T-helper 17 cell (primary cell): ENCODE measurements at regions not wholly inside any gene's neighbourhood (a gene's known extent, or its start where the extent isn't known, plus 50 kb on each side); places are given as distances from the start of the nearest gene placed in this dataset.

ENCODE experiments used
- ATAC-seq: fragments of 150-1000 bp; cut with Tn5 transposase; 2 replicates; pipeline ENCODE4 v1.10.0; 2021; ENCODE audit warnings: mild to moderate bottlenecking, moderate library complexity
- DNase-seq, 3 donors: peaks; one replicate each; pipeline versions ENCODE4 v3.0.0 to v3.0.0-alpha.2; 2020 to 2021
- H3K9me3 ChIP-seq: one replicate; pipeline ENCODE4 v1.7.0; 2013; ENCODE audit warnings: low read length, mild to moderate bottlenecking; ENCODE audit not compliant: control insufficient read depth, poor library complexity, severe bottlenecking
- H3K27ac Mint-ChIP-seq: one replicate; pipeline ENCODE4 v1.8.0; 2022; ENCODE audit warnings: mild to moderate bottlenecking, moderate library complexity, mixed read lengths
- H3K27me3 Mint-ChIP-seq: one replicate; pipeline ENCODE4 v1.8.0; 2022; ENCODE audit warnings: mixed read lengths
- H3K36me3 Mint-ChIP-seq: one replicate; pipeline ENCODE4 v1.8.0; 2022; ENCODE audit warnings: low read depth, mixed read lengths
- H3K4me1 Mint-ChIP-seq: one replicate; pipeline ENCODE4 v1.8.0; 2022; ENCODE audit warnings: mild to moderate bottlenecking, mixed read lengths
- H3K4me3 Mint-ChIP-seq: one replicate; pipeline ENCODE4 v1.8.0; 2022; ENCODE audit warnings: mild to moderate bottlenecking, moderate library complexity, mixed read lengths

GRCh38 chr1:208562151-208562960 is 318.2 kb upstream of the PLXNA2 start:
- no peaks in the 10 kb centered on the region for H3K9me3 ChIP-seq
- H3K36me3 Mint-ChIP-seq, result no peaks in the 10 kb centered on the region
- H3K4me3 Mint-ChIP-seq, result no peak overlapping the region
- H3K27me3 Mint-ChIP-seq, result peaks cover 6% of the 10 kb centered on the region
- ATAC-seq (no peak), DNase-seq (no peak)
- H3K27ac Mint-ChIP-seq, result no peak overlapping the region
- no peaks in the 10 kb centered on the region for H3K4me1 Mint-ChIP-seq

- no peaks in the 10 kb centered on the region for H3K9me3 ChIP-seq
- Mint-ChIP-seq H3K27ac (no peak overlapping the region), H3K36me3 (no peaks in the 10 kb centered on the region), H3K27me3 (peaks cover 14% of the 10 kb centered on the region), H3K4me1 (no peaks in the 10 kb centered on the region), H3K4me3 (no peak overlapping the region)
- DNase-seq (no peak), ATAC-seq (no peak)
Measured at GRCh38 chr1:208564466-208564865, 320.3 kb upstream of the PLXNA2 start.

- peaks cover 14% of the 10 kb centered on the region for H3K27me3 Mint-ChIP-seq
- H3K9me3 ChIP-seq, result no peaks in the 10 kb centered on the region
- H3K36me3 Mint-ChIP-seq, result no peaks in the 10 kb centered on the region
- H3K4me3 Mint-ChIP-seq, result no peak overlapping the region
- ATAC-seq, result no peak
- no peak overlapping the region for H3K27ac Mint-ChIP-seq
- DNase-seq, result no peak
- no peaks in the 10 kb centered on the region for H3K4me1 Mint-ChIP-seq
Measured at GRCh38 chr1:208565756-208566440, 321.7 kb upstream of the PLXNA2 start.

GRCh38 chr1:208569181-208569580 is 325.0 kb upstream of the PLXNA2 start:
- peaks cover 21% of the 10 kb centered on the region for H3K27me3 Mint-ChIP-seq
- H3K36me3 Mint-ChIP-seq, result no peaks in the 10 kb centered on the region
- H3K4me1 Mint-ChIP-seq, result no peaks in the 10 kb centered on the region
- H3K9me3 ChIP-seq, result no peaks in the 10 kb centered on the region
- no peak overlapping the region for H3K4me3 Mint-ChIP-seq
- DNase-seq (no peak), ATAC-seq (no peak)
- H3K27ac Mint-ChIP-seq, result no peak overlapping the region

GRCh38 chr1:208570362-208570761 is 326.2 kb upstream of the PLXNA2 start:
- no peak for ATAC-seq

GRCh38 chr1:208576425-208576824 is 332.2 kb upstream of the PLXNA2 start:
- no peaks in the 10 kb centered on the region for H3K4me1 Mint-ChIP-seq
- H3K27me3 Mint-ChIP-seq, result peaks cover 20% of the 10 kb centered on the region
- ATAC-seq (no peak), DNase-seq (no peak)
- H3K9me3 ChIP-seq, result no peaks in the 10 kb centered on the region
- no peaks in the 10 kb centered on the region for H3K36me3 Mint-ChIP-seq
- H3K27ac Mint-ChIP-seq, result no peak overlapping the region
- H3K4me3 Mint-ChIP-seq, result no peak overlapping the region

More at GRCh38 chr1:208570362-208570761, 326.2 kb upstream of the PLXNA2 start:
- no peak for DNase-seq
- Mint-ChIP-seq H3K4me1 (no peaks in the 10 kb centered on the region), H3K36me3 (no peaks in the 10 kb centered on the region), H3K27me3 (peaks cover 21% of the 10 kb centered on the region), H3K27ac (no peak overlapping the region), H3K4me3 (no peak overlapping the region)
- no peaks in the 10 kb centered on the region for H3K9me3 ChIP-seq

GRCh38 chr1:208577381-208577905 is 333.3 kb upstream of the PLXNA2 start:
- no peak for ATAC-seq
- H3K4me1 Mint-ChIP-seq, result no peaks in the 10 kb centered on the region
- peaks cover 20% of the 10 kb centered on the region for H3K27me3 Mint-ChIP-seq

GRCh38 chr1:208581209-208581608 is 337.0 kb upstream of the PLXNA2 start:
- DNase-seq (no peak), ATAC-seq (no peak)
- Mint-ChIP-seq H3K4me3 (no peak overlapping the region), H3K27me3 (peaks cover 7% of the 10 kb centered on the region), H3K4me1 (no peaks in the 10 kb centered on the region), H3K27ac (no peak overlapping the region), H3K36me3 (no peaks in the 10 kb centered on the region)
- no peaks in the 10 kb centered on the region for H3K9me3 ChIP-seq

More at GRCh38 chr1:208577381-208577905, 333.3 kb upstream of the PLXNA2 start:
- no peak for DNase-seq
- Mint-ChIP-seq H3K27ac (no peak overlapping the region), H3K4me3 (no peak overlapping the region), H3K36me3 (no peaks in the 10 kb centered on the region)
- no peaks in the 10 kb centered on the region for H3K9me3 ChIP-seq

GRCh38 chr1:208581667-208582066 is 337.5 kb upstream of the PLXNA2 start:
- Mint-ChIP-seq H3K36me3 (no peaks in the 10 kb centered on the region), H3K27ac (no peak overlapping the region), H3K4me3 (no peak overlapping the region), H3K27me3 (peaks cover 7% of the 10 kb centered on the region), H3K4me1 (no peaks in the 10 kb centered on the region)
- DNase-seq, result no peak
- no peak for ATAC-seq
- no peaks in the 10 kb centered on the region for H3K9me3 ChIP-seq

GRCh38 chr1:208584167-208584755 is 340.1 kb upstream of the PLXNA2 start:
- DNase-seq (no peak), ATAC-seq (no peak)
- no peaks in the 10 kb centered on the region for H3K36me3 Mint-ChIP-seq
- H3K4me3 Mint-ChIP-seq, result no peak overlapping the region
- H3K4me1 Mint-ChIP-seq, result no peaks in the 10 kb centered on the region
- no peaks in the 10 kb centered on the region for H3K9me3 ChIP-seq
- H3K27ac Mint-ChIP-seq, result no peak overlapping the region
- peaks cover 13% of the 10 kb centered on the region for H3K27me3 Mint-ChIP-seq

GRCh38 chr1:208587110-208587509 is 342.9 kb upstream of the PLXNA2 start:
- no peak overlapping the region for H3K4me3 Mint-ChIP-seq
- no peaks in the 10 kb centered on the region for H3K36me3 Mint-ChIP-seq
- no peak for ATAC-seq
- no peaks in the 10 kb centered on the region for H3K9me3 ChIP-seq
- no peaks in the 10 kb centered on the region for H3K4me1 Mint-ChIP-seq
- no peak overlapping the region for H3K27ac Mint-ChIP-seq
- H3K27me3 Mint-ChIP-seq, result peaks cover 33% of the 10 kb centered on the region
- DNase-seq, result no peak

GRCh38 chr1:208593306-208594006 is 349.3 kb upstream of the PLXNA2 start:
- Mint-ChIP-seq H3K4me1 (no peaks in the 10 kb centered on the region), H3K27me3 (peaks cover 62% of the 10 kb centered on the region), H3K4me3 (no peak overlapping the region), H3K36me3 (no peaks in the 10 kb centered on the region), H3K27ac (no peak overlapping the region)
- DNase-seq, result no peak
- H3K9me3 ChIP-seq, result no peaks in the 10 kb centered on the region
- ATAC-seq, result no peak

- H3K36me3 Mint-ChIP-seq, result no peaks in the 10 kb centered on the region
- no peak overlapping the region for H3K27ac Mint-ChIP-seq
- DNase-seq (no peak), ATAC-seq (no peak)
- no peaks in the 10 kb centered on the region for H3K4me1 Mint-ChIP-seq
- H3K27me3 Mint-ChIP-seq, result peaks cover 64% of the 10 kb centered on the region
- H3K9me3 ChIP-seq, result no peaks in the 10 kb centered on the region
- H3K4me3 Mint-ChIP-seq, result no peak overlapping the region
Measured at GRCh38 chr1:208595236-208595635, 351.1 kb upstream of the PLXNA2 start.
